Thoracic aorta (tissue), 2 donors: ENCODE measurements at regions not wholly inside any gene's neighbourhood (a gene's known extent, or its start where the extent isn't known, plus 50 kb on each side); places are given as distances from the start of the nearest gene placed in this dataset.
"Not testable (repeated sequence)": the region's sequence is repeated elsewhere in the genome, so short reads cannot be mapped to it uniquely, and the experiment has no call there.

Source experiments
- ATAC-seq: fragments of 150-250 bp; one replicate; pipeline ENCODE4 v1.8.0; 2017; ENCODE audit warnings: low read depth; ENCODE audit not compliant: insufficient number of reproducible peaks, low FRiP score
- DNase-seq: peaks from one replicate; pipeline ENCODE4 v3.0.0-alpha.2; 2020; ENCODE audit warnings: low spot score
- H3K27ac ChIP-seq, 2 donors: fragments of 200-600 bp; sonication (generic); 1 replicate in 1 of 2; 2 replicates in 1 of 2; pipeline ENCODE4 v1.5.1; 2016; ENCODE audit warnings: mild to moderate bottlenecking in 2 of 2, moderate library complexity in 2 of 2
- H3K27me3 ChIP-seq: fragments of 200-600 bp; sonication (generic); replicated peaks from 2 replicates; pipeline ENCODE4 v1.6.0; 2016; ENCODE audit warnings: mild to moderate bottlenecking; ENCODE audit not compliant: insufficient read depth
- H3K36me3 ChIP-seq: fragments of 200-600 bp; sonication (generic); one replicate; pipeline ENCODE4 v1.5.1; 2016
- H3K4me1 ChIP-seq, 2 donors: fragments of 200-600 bp; sonication (generic); 1 replicate in 1 of 2; 2 replicates in 1 of 2; pipeline versions ENCODE4 v1.5.1 to v1.6.0; 2016; ENCODE audit warnings: low read depth in 2 of 2, mild to moderate bottlenecking in 1 of 2; ENCODE audit not compliant: control insufficient read depth in 1 of 2
- H3K4me3 ChIP-seq: fragments of 200-600 bp; sonication (generic); 2 replicates; pipeline ENCODE4 v1.5.1; 2016; ENCODE audit warnings: mild to moderate bottlenecking
- H3K9me3 ChIP-seq: fragments of 200-600 bp; sonication (generic); 2 replicates; pipeline ENCODE4 v1.5.1; 2016
- CTCF ChIP-seq: fragments of 200-600 bp; sonication (generic); IDR thresholded peaks from one replicate; pipeline ENCODE4 v1.5.1; 2019; ENCODE audit warnings: antibody characterized with exemption

DNA sequence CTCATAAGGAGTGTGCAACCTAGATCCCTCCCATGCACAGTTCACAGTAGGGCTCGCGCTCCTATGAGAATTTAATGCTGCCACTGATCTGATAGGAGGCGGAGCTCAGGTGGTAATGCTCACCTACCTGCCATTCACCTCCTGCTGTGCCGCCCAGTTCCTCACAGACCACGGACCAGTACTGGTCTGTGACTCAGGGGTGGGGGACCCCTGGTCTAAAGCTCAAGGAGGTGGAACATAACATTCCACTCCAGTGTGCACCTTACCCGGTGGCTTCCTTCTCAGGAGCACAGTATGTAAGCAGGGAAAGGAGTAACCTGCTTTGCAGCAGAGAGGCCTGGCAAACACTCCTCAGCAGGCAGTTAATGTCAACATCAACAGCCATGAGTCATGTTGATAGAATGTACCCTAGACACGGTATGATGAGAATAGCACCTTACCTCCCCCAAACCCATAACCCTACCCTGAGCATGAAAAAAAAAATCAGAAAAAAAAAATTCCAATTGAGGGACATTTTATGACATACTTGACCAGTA lies 273.5 kb downstream of the FGFR2 start:
- Histone ChIP-seq H3K4me1 (no peaks in the 10 kb centered on the region), H3K9me3 (no peaks in the 10 kb centered on the region), H3K4me3 (no peak overlapping the region), H3K27ac (no peak overlapping the region), H3K36me3 (no peaks in the 10 kb centered on the region), H3K27me3 (no peaks in the 10 kb centered on the region)
- ATAC-seq = no peak
- DNase-seq = no peak
- TF ChIP-seq CTCF = no peak

DNA sequence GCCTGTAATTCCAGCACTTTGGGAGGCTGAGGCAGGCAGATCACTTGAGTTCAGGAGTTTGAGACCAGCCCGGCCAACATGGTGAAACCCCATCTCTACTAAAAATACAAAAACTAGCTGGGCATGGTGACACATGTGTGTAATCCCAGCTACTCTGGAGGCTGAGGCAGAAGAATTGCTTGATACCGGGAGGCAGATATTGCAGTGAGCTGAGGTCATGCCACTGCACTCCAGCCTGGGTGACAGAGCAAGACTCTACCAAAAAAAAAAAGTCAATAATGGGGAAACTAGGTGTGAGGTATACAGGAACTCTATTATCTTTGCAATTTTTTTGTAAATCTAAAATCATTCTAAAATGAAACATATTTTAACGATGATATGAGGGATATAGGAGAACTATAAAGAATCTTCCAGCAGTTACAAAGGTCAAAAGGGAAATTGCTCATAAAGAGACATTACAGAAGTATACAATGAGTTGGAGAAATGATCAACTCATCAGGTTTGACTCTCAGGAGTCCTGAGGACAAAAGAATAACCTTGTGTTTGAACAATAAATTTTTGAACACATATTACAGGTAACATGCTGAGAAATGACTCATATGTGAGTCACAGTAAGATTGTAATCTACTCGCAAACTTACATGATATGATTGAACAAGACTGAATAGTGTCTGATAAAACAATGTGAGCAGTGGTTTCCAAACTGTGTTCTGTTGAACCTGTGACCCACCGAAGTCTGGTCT lies 272.6 kb downstream of the FGFR2 start:
- Histone ChIP-seq H3K27ac (no peak overlapping the region), H3K27me3 (no peaks in the 10 kb centered on the region), H3K4me3 (no peak overlapping the region), H3K36me3 (no peaks in the 10 kb centered on the region), H3K4me1 (no peaks in the 10 kb centered on the region), H3K9me3 (no peaks in the 10 kb centered on the region)
- TF ChIP-seq CTCF = no peak
- DNase-seq (no peak), ATAC-seq (no peak)

DNA sequence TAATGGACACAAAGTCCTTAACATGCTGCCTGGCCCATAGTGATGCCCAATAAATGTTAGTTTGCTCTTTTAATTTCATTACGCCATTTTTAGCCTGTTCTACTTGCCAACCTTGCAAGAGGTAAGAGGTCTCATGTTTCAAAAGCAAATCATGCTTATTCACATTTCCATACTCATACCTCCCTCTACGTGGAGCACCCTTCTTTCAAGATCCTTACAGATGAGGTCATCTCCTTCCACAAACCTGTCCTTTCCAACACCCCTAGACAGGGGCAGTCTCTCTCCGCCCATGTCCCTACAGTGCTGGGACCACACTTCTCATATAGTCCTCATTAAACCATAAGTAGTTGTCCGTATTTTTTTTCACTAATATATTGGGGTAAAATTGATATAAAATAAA lies 271.3 kb downstream of the FGFR2 start:
- no peak for DNase-seq
- no peak for ATAC-seq
- no peak for TF ChIP-seq CTCF

GRCh38 chr10:121327727-121328126 lies 270.5 kb downstream of the FGFR2 start:
- TF ChIP-seq CTCF = no peak
- H3K9me3 ChIP-seq = no peaks in the 10 kb centered on the region
- H3K36me3 ChIP-seq = no peaks in the 10 kb centered on the region
- ATAC-seq (no peak), DNase-seq (no peak)
- H3K27me3 ChIP-seq = no peaks in the 10 kb centered on the region
- H3K4me3 ChIP-seq = no peak overlapping the region
- no peak overlapping the region for H3K27ac ChIP-seq
- H3K4me1 ChIP-seq = no peaks in the 10 kb centered on the region

More for the DNA sequence above, 271.3 kb downstream of the FGFR2 start:
- H3K9me3 ChIP-seq = no peaks in the 10 kb centered on the region
- no peak overlapping the region for H3K27ac ChIP-seq
- no peaks in the 10 kb centered on the region for H3K27me3 ChIP-seq
- no peak overlapping the region for H3K4me3 ChIP-seq
- H3K36me3 ChIP-seq = no peaks in the 10 kb centered on the region
- H3K4me1 ChIP-seq = no peaks in the 10 kb centered on the region

DNA sequence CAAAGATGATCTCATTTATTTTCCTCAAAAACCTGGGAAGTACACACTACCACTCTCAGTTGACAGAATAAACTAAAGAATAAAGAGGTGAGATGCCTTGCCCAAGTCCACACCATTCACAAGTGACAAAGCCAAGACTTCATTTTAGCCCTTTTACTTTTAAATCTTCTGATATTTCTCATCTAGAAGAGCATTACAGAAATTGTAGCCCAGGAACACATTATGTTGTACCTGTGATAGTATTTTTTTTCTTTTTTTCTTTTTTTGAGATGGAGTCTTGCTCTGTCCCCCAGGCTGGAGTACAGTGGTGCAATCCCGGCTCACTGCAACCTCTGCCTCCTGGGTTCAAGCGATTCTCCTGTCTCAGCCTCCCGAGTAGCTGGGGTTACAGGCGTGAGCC lies 268.6 kb downstream of the FGFR2 start:
- DNase-seq, H3K4me1 ChIP-seq, ATAC-seq: not testable (repeated sequence)

GRCh38 chr10:121330563-121330962 lies 267.7 kb downstream of the FGFR2 start:
- no peaks in the 10 kb centered on the region for H3K4me1 ChIP-seq
- ATAC-seq = no peak
- no peaks in the 10 kb centered on the region for H3K36me3 ChIP-seq
- no peaks in the 10 kb centered on the region for H3K27me3 ChIP-seq
- H3K4me3 ChIP-seq = no peak overlapping the region
- DNase-seq = no peak
- no peaks in the 10 kb centered on the region for H3K9me3 ChIP-seq
- H3K27ac ChIP-seq = no peak overlapping the region
- no peak for TF ChIP-seq CTCF

More for the DNA sequence above, 268.6 kb downstream of the FGFR2 start:
- H3K4me3 ChIP-seq, H3K27ac ChIP-seq, H3K27me3 ChIP-seq, H3K9me3 ChIP-seq, H3K36me3 ChIP-seq: not testable (repeated sequence)
